ENCODE measurements at regions not wholly inside any gene's neighbourhood (a gene's known extent, or its start where the extent isn't known, plus 50 kb on each side); places are given as distances from the start of the nearest gene placed in this dataset.

- no peak for TF ChIP-seq SMARCA5 (IDR thresholded peaks at IDR 0.05)
- no peak for TF ChIP-seq MTA2 (IDR thresholded peaks at IDR 0.05; ENCODE audit: low read depth)
- TF ChIP-seq POLR2A (conservative IDR thresholded peaks at IDR 0.05): no peak
- TF ChIP-seq CEBPB (tag; IDR thresholded peaks at IDR 0.05): no peak
- TF ChIP-seq CTCF (IDR thresholded peaks at IDR 0.05 in 2 of 3, conservative IDR thresholded peaks at IDR 0.05 in 1 of 3; ENCODE audit: insufficient read depth in 2 of 3, low read depth in 1 of 3, low read length in 3 of 3): no peak
- no peak for TF ChIP-seq ARID3A (IDR thresholded peaks at IDR 0.05; ENCODE audit: borderline replicate concordance, low read depth, low read length)
- TF ChIP-seq KLF10 (CRISPR knock-in tag; IDR thresholded peaks at IDR 0.05): no peak
- no peak for TF ChIP-seq EP300 (IDR thresholded peaks at IDR 0.05; ENCODE audit: low read length)
- no peak for TF ChIP-seq SIN3B (IDR thresholded peaks at IDR 0.05; ENCODE audit: low read depth)
- TF ChIP-seq MAFK (IDR thresholded peaks at IDR 0.05; ENCODE audit: low read length): no peak
- no peak for TF ChIP-seq HIVEP1 (CRISPR knock-in tag; IDR thresholded peaks at IDR 0.05)
- TF ChIP-seq TBP (optimal IDR thresholded peaks at IDR 0.05; ENCODE audit: low read depth, low read length): no peak
- TF ChIP-seq CREBBP (IDR thresholded peaks at IDR 0.05; ENCODE audit: low read depth, low read length): no peak
Observed at GRCh38 chr6:137950581-137950980, 83.5 kb downstream of the TNFAIP3 start.

Measured in K562 (cell line).